Smooth muscle cell (in vitro differentiated cells): ENCODE measurements at regions not wholly inside any gene's neighbourhood (a gene's known extent, or its start where the extent isn't known, plus 50 kb on each side); places are given as distances from the start of the nearest gene placed in this dataset.

Experiments
- DNase-seq: peaks from one replicate; lab custom pipeline; 2025; ENCODE audit not compliant: unreplicated experiment; lab: John Stamatoyannopoulos, UW
- H2AFZ ChIP-seq: fragments of 200-600 bp; sonication (generic); 2 replicates; pipeline ENCODE4 v1.6.0; 2016; ENCODE audit warnings: antibody characterized with exemption, low read depth, mild to moderate bottlenecking
- H3F3A ChIP-seq: fragments of 200-600 bp; sonication (generic); 2 replicates; pipeline ENCODE4 v1.6.0; 2017; ENCODE audit warnings: antibody characterized with exemption, low read depth
- H3K27ac ChIP-seq: fragments of 200-600 bp; sonication (generic); 2 replicates; pipeline ENCODE4 v1.5.1; 2016; ENCODE audit warnings: low read depth, mild to moderate bottlenecking
- H3K27me3 ChIP-seq: fragments of 200-600 bp; sonication (generic); 2 replicates; pipeline ENCODE4 v1.6.1; 2016; ENCODE audit warnings: low read depth, mild to moderate bottlenecking
- H3K36me3 ChIP-seq: fragments of 200-600 bp; sonication (generic); 2 replicates; pipeline ENCODE4 v1.5.1; 2016; ENCODE audit warnings: low read depth
- H3K4me1 ChIP-seq: fragments of 200-600 bp; sonication (generic); 2 replicates; pipeline ENCODE4 v1.5.1; 2016; ENCODE audit warnings: low read depth
- H3K4me2 ChIP-seq: fragments of 200-600 bp; sonication (generic); 2 replicates; pipeline ENCODE4 v1.6.0; 2016; ENCODE audit warnings: mild to moderate bottlenecking
- H3K4me3 ChIP-seq: fragments of 200-600 bp; sonication (generic); 2 replicates; pipeline ENCODE4 v1.5.1; 2016; ENCODE audit warnings: mild to moderate bottlenecking
- H3K79me2 ChIP-seq: fragments of 200-600 bp; sonication (generic); 2 replicates; pipeline ENCODE4 v1.6.0; 2016; ENCODE audit warnings: low read depth, mild to moderate bottlenecking
- H3K9ac ChIP-seq: fragments of 200-600 bp; sonication (generic); 2 replicates; pipeline ENCODE4 v1.6.0; 2016; ENCODE audit warnings: low read depth
- H3K9me3 ChIP-seq: fragments of 200-600 bp; sonication (generic); replicated peaks from 2 replicates; pipeline ENCODE4 v1.5.1; 2016; ENCODE audit warnings: low read depth
- H4K20me1 ChIP-seq: fragments of 200-600 bp; sonication (generic); 2 replicates; pipeline ENCODE4 v1.6.0; 2016; ENCODE audit warnings: low read depth
- CTCF ChIP-seq: fragments of 200-600 bp; sonication (generic); IDR thresholded peaks from 2 replicates; pipeline ENCODE4 v1.5.1; 2017; ENCODE audit warnings: borderline replicate concordance, mild to moderate bottlenecking, antibody characterized with exemption; ENCODE audit not compliant: insufficient read depth, poor library complexity, severe bottlenecking
- WGBS: methylation state at CpG from one replicate; pipeline ENCODE4 v1.1.7; 2016; ENCODE audit warnings: low lambda C conversion rate; 5-methylcytosine and 5-hydroxymethylcytosine counted together

GRCh38 chr9:13047827-13048587 is 231.5 kb downstream of the MPDZ start:
- no peak for DNase-seq
- 91% methylated on average over 5 of the region's 5 CpGs for WGBS
- Histone ChIP-seq H4K20me1 (no peaks in the 10 kb centered on the region), H3F3A (no peaks in the 10 kb centered on the region), H3K9me3 (no peaks in the 10 kb centered on the region), H3K4me3 (no peak overlapping the region), H3K4me2 (peak overlapping the region; percentile 49), H3K27ac (no peak overlapping the region), H3K4me1 (peaks cover 16% of the 10 kb centered on the region), H3K79me2 (no peaks in the 10 kb centered on the region), H3K9ac (no peak overlapping the region), H2AFZ (peak overlapping the region; percentile 27), H3K27me3 (no peaks in the 10 kb centered on the region), H3K36me3 (no peaks in the 10 kb centered on the region)
- no peak for TF ChIP-seq CTCF

- no peaks in the 10 kb centered on the region for H4K20me1 ChIP-seq
- no peaks in the 10 kb centered on the region for H3K79me2 ChIP-seq
- no peaks in the 10 kb centered on the region for H3F3A ChIP-seq
- no peak for DNase-seq
- no peaks in the 10 kb centered on the region for H3K27me3 ChIP-seq
- H3K4me3 ChIP-seq = no peak overlapping the region
- no peak for TF ChIP-seq CTCF
- no peak overlapping the region for H3K9ac ChIP-seq
- peaks cover 16% of the 10 kb centered on the region for H3K4me1 ChIP-seq
- no peaks in the 10 kb centered on the region for H3K36me3 ChIP-seq
- H3K4me2 ChIP-seq = peak overlapping the region; percentile 49
- peak overlapping the region; percentile 34 for H3K27ac ChIP-seq
- WGBS = 22% methylated on average over 7 of the region's 7 CpGs
- no peaks in the 10 kb centered on the region for H3K9me3 ChIP-seq
- peak overlapping the region; percentile 15 for H2AFZ ChIP-seq
Measured at GRCh38 chr9:13049223-13049622, 230.3 kb downstream of the MPDZ start.

GRCh38 chr9:13053504-13053903 is 226.0 kb downstream of the MPDZ start:
- Histone ChIP-seq H3K9ac (no peak overlapping the region), H3F3A (no peaks in the 10 kb centered on the region), H3K4me1 (peaks cover 8% of the 10 kb centered on the region), H3K27ac (no peak overlapping the region), H3K9me3 (no peaks in the 10 kb centered on the region), H3K4me3 (no peak overlapping the region), H3K79me2 (no peaks in the 10 kb centered on the region), H4K20me1 (no peaks in the 10 kb centered on the region), H3K36me3 (no peaks in the 10 kb centered on the region), H3K27me3 (no peaks in the 10 kb centered on the region), H3K4me2 (no peak overlapping the region), H2AFZ (no peak overlapping the region)
- DNase-seq = no peak
- 38% methylated on average over 2 of the region's 2 CpGs for WGBS
- no peak for TF ChIP-seq CTCF

GRCh38 chr9:13054389-13054788 is 225.1 kb downstream of the MPDZ start:
- 72% methylated on average over 1 of the region's 1 CpG for WGBS

More at GRCh38 chr9:13054389-13054788, 225.1 kb downstream of the MPDZ start:
- no peak overlapping the region for H3K4me3 ChIP-seq
- H2AFZ ChIP-seq = no peak overlapping the region
- H3K4me1 ChIP-seq = peaks cover 2% of the 10 kb centered on the region
- no peaks in the 10 kb centered on the region for H4K20me1 ChIP-seq
- DNase-seq = no peak
- no peak overlapping the region for H3K9ac ChIP-seq
- H3K9me3 ChIP-seq = no peaks in the 10 kb centered on the region
- no peak for TF ChIP-seq CTCF
- H3K27ac ChIP-seq = no peak overlapping the region
- no peaks in the 10 kb centered on the region for H3K36me3 ChIP-seq
- no peaks in the 10 kb centered on the region for H3K79me2 ChIP-seq
- H3K4me2 ChIP-seq = no peak overlapping the region
- H3K27me3 ChIP-seq = no peaks in the 10 kb centered on the region
- H3F3A ChIP-seq = no peaks in the 10 kb centered on the region
